ENCODE measurements at regions not wholly inside any gene's neighbourhood (a gene's known extent, or its start where the extent isn't known, plus 50 kb on each side); places are given as distances from the start of the nearest gene placed in this dataset.
"Not testable (repeated sequence)": the region's sequence is repeated elsewhere in the genome, so short reads cannot be mapped to it uniquely, and the experiment has no call there.

DNA sequence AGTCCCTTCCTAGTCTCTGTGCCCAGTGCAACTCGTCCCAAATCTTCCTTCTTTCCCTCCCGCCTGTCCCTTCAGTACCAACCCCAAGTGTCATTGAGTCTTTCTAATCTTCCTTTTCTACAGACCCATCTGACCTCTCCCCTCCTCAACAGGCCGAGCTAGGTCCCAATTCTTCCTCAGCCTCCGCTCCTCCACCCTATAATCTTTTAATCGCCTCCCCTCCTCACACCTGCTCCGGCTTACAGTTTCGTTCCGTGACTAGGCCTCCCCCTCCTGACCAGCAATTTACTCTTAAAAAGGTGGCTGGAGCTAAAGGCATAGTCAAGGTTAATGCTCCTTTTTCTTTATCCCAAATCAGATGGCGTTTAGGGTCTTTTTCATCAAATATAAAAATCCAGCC, 123.1 kb upstream of the MAP2 start:
- H3K23me2 ChIP-seq (ENCODE audit: low read depth, low read length); H3K14ac ChIP-seq (ENCODE audit: insufficient read length); H4K8ac ChIP-seq (ENCODE audit: extremely low read depth, insufficient read depth, low read length); H3K4ac ChIP-seq (replicated peaks; ENCODE audit: insufficient read length, low read depth, low read length); H4K5ac ChIP-seq (ENCODE audit: insufficient read length, low read depth, low read length); H2AFZ ChIP-seq (ENCODE audit: low read length); H2BK5ac ChIP-seq (ENCODE audit: low read depth, low read length); H3K27ac ChIP-seq (ENCODE audit: low read depth, low read length); H3K27me3 ChIP-seq (replicated peaks in 1 of 4; ENCODE audit: control insufficient read depth in 3 of 4, extremely low read depth in 1 of 4, insufficient read depth in 3 of 4, low read length in 3 of 4); H4K20me1 ChIP-seq (replicated peaks in 1 of 2; ENCODE audit: control insufficient read depth in 1 of 2, insufficient read depth in 2 of 2, low read length in 2 of 2); H3K79me1 ChIP-seq (ENCODE audit: low read depth, low read length); H3K23ac ChIP-seq (ENCODE audit: insufficient read length); FAIRE-seq; DNase-seq (ENCODE audit: low read depth in 1 of 2, low spot score in 2 of 2); H2BK12ac ChIP-seq (ENCODE audit: low read depth, low read length); H2BK15ac ChIP-seq (ENCODE audit: low read length); H3K9me3 ChIP-seq (ENCODE audit: insufficient read depth in 2 of 2, low read depth in 1 of 2, low read length in 1 of 2); H2BK120ac ChIP-seq (replicated peaks; ENCODE audit: low read depth, low read length); H4K91ac ChIP-seq (replicated peaks; ENCODE audit: insufficient read length, low read length); H3K18ac ChIP-seq (ENCODE audit: extremely low read depth, low read length); H2BK20ac ChIP-seq (ENCODE audit: low read length); H3K56ac ChIP-seq (replicated peaks; ENCODE audit: insufficient read length, low read depth, low read length); CTCF ChIA-PET (ENCODE audit: partially characterized antibody); H2AK5ac ChIP-seq (ENCODE audit: low read depth, low read length): not testable (repeated sequence)
- peaks cover 3 to 11% (median 7%) of the 10 kb centered on the region in 4 experiments for H3K4me1 ChIP-seq (replicated peaks in 1 of 4; ENCODE audit: control insufficient read depth in 3 of 4, insufficient read depth in 4 of 4, low read length in 3 of 4)
- peak overlapping the region in 1 of 4 experiments; percentile 85; a peak in 3 of 7 replicates for H3K9ac ChIP-seq (replicated peaks in 1 of 4; ENCODE audit: extremely low read depth in 1 of 4, low read depth in 3 of 4, low read length in 3 of 4)
- peak overlapping the region; percentile 53 to 65 for H3K4me2 ChIP-seq (ENCODE audit: insufficient read depth in 1 of 2, low read depth in 2 of 2, low read length in 2 of 2)
- peaks cover 3 to 39% (median 17%) of the 10 kb centered on the region in 4 experiments for H3K36me3 ChIP-seq (ENCODE audit: control insufficient read depth in 2 of 4, insufficient read depth in 4 of 4, low read length in 3 of 4)
- POLR2A ChIA-PET (ENCODE audit: partially characterized antibody), result interaction anchor here (0.6 kb wide), 1 partner anchor 59 kb away, joined by 3 read pairs; no protein-coding TSS in a partner anchor
- WGBS, 2 experiments (ENCODE audit: extremely low coverage in 1 of 2, insufficient coverage in 1 of 2, insufficient read length in 1 of 2, insufficient replicate concordance in 2 of 2, low coverage in 1 of 2, low lambda C conversion rate in 2 of 2, missing lambda C conversion rate in 1 of 2), result 36% methylated on average over 9 of the region's 9 CpGs; no CpG with 5 or more reads in 1 of the 2 experiments
- peak overlapping the region; percentile 45 to 81 (median 62) for H3K4me3 ChIP-seq (ENCODE audit: extremely low read depth in 1 of 4, insufficient read depth in 2 of 4, low read depth in 3 of 4, low read length in 4 of 4)
- peaks cover 2 to 47% of the 10 kb centered on the region in 2 experiments; a peak in 3 of 4 replicates for H3K79me2 ChIP-seq (ENCODE audit: control insufficient read depth in 1 of 2, insufficient read depth in 2 of 2, low read length in 2 of 2)
